WTC11 (cell line): ENCODE measurements at regions not wholly inside any gene's neighbourhood (a gene's known extent, or its start where the extent isn't known, plus 50 kb on each side); places are given as distances from the start of the nearest gene placed in this dataset.

Source experiments
- ATAC-seq: fragments of 200-7000 bp; cut with Tn5 transposase; 2 replicates; pipeline ENCODE4 v1.10.0; 2021; ENCODE audit warnings: mild to moderate bottlenecking, moderate library complexity
- CTCF ChIA-PET: fragments of 300-600 bp; sonication (Branson Sonifier 250); formaldehyde crosslinking; loops from one replicate; lab custom pipeline; 2021; ENCODE audit warnings: antibody characterized with exemption; lab: Charles Lee
- POLR2A ChIA-PET: fragments of 350-600 bp; sonication (Branson Sonifier 250); formaldehyde crosslinking; loops from one replicate; lab custom pipeline; 2021; ENCODE audit warnings: antibody characterized with exemption; lab: Charles Lee
- DNase-seq: peaks from one replicate; pipeline ENCODE4 v3.0.0; 2021; ENCODE audit warnings: low spot score
- H3K27ac Mint-ChIP-seq: 2 replicates; pipeline ENCODE4 v1.8.0; 2021; ENCODE audit warnings: mixed read lengths
- H3K27me3 Mint-ChIP-seq: 2 replicates; pipeline ENCODE4 v1.8.0; 2021; ENCODE audit warnings: low read depth, mild to moderate bottlenecking, moderate library complexity, mixed read lengths
- H3K36me3 Mint-ChIP-seq: 2 replicates; pipeline ENCODE4 v1.8.0; 2021; ENCODE audit warnings: mixed read lengths
- H3K4me1 Mint-ChIP-seq: 2 replicates; pipeline ENCODE4 v1.8.0; 2022; ENCODE audit warnings: mixed read lengths
- H3K4me3 Mint-ChIP-seq: 2 replicates; pipeline ENCODE4 v1.8.0; 2021; ENCODE audit warnings: mild to moderate bottlenecking, moderate library complexity, mixed read lengths
- H3K9me3 Mint-ChIP-seq: 2 replicates; pipeline ENCODE4 v1.8.0; 2021; ENCODE audit warnings: mixed read lengths
- CREM ChIP-seq: sonication (generic); formaldehyde crosslinking; IDR thresholded peaks from 2 replicates; pipeline ENCODE4 v1.8.1; 2022; ENCODE audit warnings: mild to moderate bottlenecking, missing genetic modification reagents, moderate library complexity
- ELF4 ChIP-seq: sonication (generic); formaldehyde crosslinking; IDR thresholded peaks from 2 replicates; pipeline ENCODE4 v1.8.1; 2022; ENCODE audit warnings: low read depth, mild to moderate bottlenecking, moderate library complexity, missing genetic modification reagents
- EMX1 ChIP-seq: fragments of 250-450 bp; sonication (Bioruptor Pico); IDR thresholded peaks from 2 replicates; pipeline ENCODE4 v1.8.0; 2021; ENCODE audit warnings: mild to moderate bottlenecking
- ETV6 ChIP-seq: sonication (generic); formaldehyde crosslinking; IDR thresholded peaks from 2 replicates; pipeline ENCODE4 v1.8.1; 2022; ENCODE audit warnings: mild to moderate bottlenecking, missing genetic modification reagents
- GRHL2 ChIP-seq: fragments of 250-450 bp; sonication (Bioruptor Pico); IDR thresholded peaks from 2 replicates; pipeline ENCODE4 v1.8.0; 2022; ENCODE audit warnings: mild to moderate bottlenecking, moderate library complexity; ENCODE audit not compliant: insufficient replicate concordance, severe bottlenecking
- HMGA2 ChIP-seq: fragments of 250-450 bp; sonication (Bioruptor Pico); IDR thresholded peaks from 2 replicates; pipeline ENCODE4 v1.4.0; 2021; ENCODE audit warnings: mild to moderate bottlenecking, moderate library complexity
- IRF2 ChIP-seq: sonication (generic); formaldehyde crosslinking; IDR thresholded peaks from 2 replicates; pipeline ENCODE4 v1.8.0; 2022; ENCODE audit warnings: low read depth, missing genetic modification reagents, borderline replicate concordance
- JUN ChIP-seq: sonication (generic); formaldehyde crosslinking; IDR thresholded peaks from 2 replicates; pipeline ENCODE4 v1.8.0; 2023; ENCODE audit warnings: mild to moderate bottlenecking, missing genetic modification reagents
- MXD4 ChIP-seq: fragments of 250-450 bp; sonication (Bioruptor Pico); IDR thresholded peaks from 2 replicates; pipeline ENCODE4 v1.8.0; 2021; ENCODE audit warnings: mild to moderate bottlenecking, moderate library complexity, borderline replicate concordance
- NR2C2 ChIP-seq: sonication (generic); formaldehyde crosslinking; IDR thresholded peaks from 2 replicates; pipeline ENCODE4 v1.8.0; 2022; ENCODE audit warnings: mild to moderate bottlenecking, missing genetic modification reagents
- RELA ChIP-seq: sonication (generic); formaldehyde crosslinking; IDR thresholded peaks from 2 replicates; pipeline ENCODE4 v1.8.1; 2022; ENCODE audit warnings: missing genetic modification reagents, mild to moderate bottlenecking, borderline replicate concordance
- SOX15 ChIP-seq: fragments of 250-450 bp; sonication (Bioruptor Pico); IDR thresholded peaks from 2 replicates; pipeline ENCODE4 v1.9.0; 2021; ENCODE audit warnings: mild to moderate bottlenecking
- SP1 ChIP-seq: sonication (generic); formaldehyde crosslinking; conservative IDR thresholded peaks from 2 replicates; pipeline ENCODE4 v1.8.1; 2022; ENCODE audit warnings: missing genetic modification reagents
- TCF7 ChIP-seq: sonication (generic); formaldehyde crosslinking; IDR thresholded peaks from 2 replicates; pipeline ENCODE4 v1.8.0; 2022; ENCODE audit warnings: mild to moderate bottlenecking, low read depth, missing genetic modification reagents, moderate library complexity
- TP53 ChIP-seq: sonication (generic); formaldehyde crosslinking; IDR thresholded peaks from 2 replicates; pipeline ENCODE4 v1.8.1; 2023; ENCODE audit warnings: mild to moderate bottlenecking, missing genetic modification reagents
- ZBTB21 ChIP-seq: sonication (generic); formaldehyde crosslinking; IDR thresholded peaks from 2 replicates; pipeline ENCODE4 v1.8.1; 2023; ENCODE audit warnings: mild to moderate bottlenecking, missing genetic modification reagents, borderline replicate concordance
- ZNF232 ChIP-seq: sonication (generic); formaldehyde crosslinking; IDR thresholded peaks from 2 replicates; pipeline ENCODE4 v1.8.0; 2022; ENCODE audit warnings: mild to moderate bottlenecking, missing genetic modification reagents
- ZNF263 ChIP-seq: sonication (generic); formaldehyde crosslinking; IDR thresholded peaks from 2 replicates; pipeline ENCODE4 v1.8.1; 2022; ENCODE audit warnings: low read depth, mild to moderate bottlenecking, moderate library complexity, missing genetic modification reagents
- ZNF423 ChIP-seq: fragments of 250-450 bp; sonication (Bioruptor Pico); IDR thresholded peaks from 2 replicates; pipeline ENCODE4 v2.1.2; 2022; ENCODE audit warnings: mild to moderate bottlenecking, moderate library complexity
- ZNF671 ChIP-seq: fragments of 250-450 bp; sonication (Bioruptor Pico); IDR thresholded peaks from 2 replicates; pipeline ENCODE4 v1.8.0; 2021; ENCODE audit warnings: mild to moderate bottlenecking
- TF ChIP-seq, protein P1 (sequence below): sonication (generic); formaldehyde crosslinking; IDR thresholded peaks from 2 replicates; pipeline ENCODE4 v1.8.1; 2022; ENCODE audit warnings: missing genetic modification reagents, borderline replicate concordance
- TF ChIP-seq, protein P2 (sequence below): sonication (generic); formaldehyde crosslinking; IDR thresholded peaks from 2 replicates; pipeline ENCODE4 v1.8.1; 2023; ENCODE audit warnings: mild to moderate bottlenecking, missing genetic modification reagents, moderate library complexity
- TF ChIP-seq, protein P3 (sequence below): sonication (generic); formaldehyde crosslinking; IDR thresholded peaks from 2 replicates; pipeline ENCODE4 v1.8.0; 2022; ENCODE audit warnings: mild to moderate bottlenecking, missing genetic modification reagents
- TF ChIP-seq, protein P4 (sequence below): sonication (generic); formaldehyde crosslinking; IDR thresholded peaks from 2 replicates; pipeline ENCODE4 v1.8.1; 2022; ENCODE audit warnings: mild to moderate bottlenecking, missing genetic modification reagents, moderate library complexity, borderline replicate concordance
- TF ChIP-seq, protein P5 (sequence below): fragments of 250-450 bp; sonication (Bioruptor Pico); IDR thresholded peaks from 2 replicates; pipeline ENCODE4 v1.9.0; 2021; ENCODE audit warnings: mild to moderate bottlenecking
- TF ChIP-seq, protein P6 (sequence below): sonication (generic); formaldehyde crosslinking; IDR thresholded peaks from 2 replicates; pipeline ENCODE4 v1.8.1; 2023; ENCODE audit warnings: mild to moderate bottlenecking, missing genetic modification reagents

DNA sequence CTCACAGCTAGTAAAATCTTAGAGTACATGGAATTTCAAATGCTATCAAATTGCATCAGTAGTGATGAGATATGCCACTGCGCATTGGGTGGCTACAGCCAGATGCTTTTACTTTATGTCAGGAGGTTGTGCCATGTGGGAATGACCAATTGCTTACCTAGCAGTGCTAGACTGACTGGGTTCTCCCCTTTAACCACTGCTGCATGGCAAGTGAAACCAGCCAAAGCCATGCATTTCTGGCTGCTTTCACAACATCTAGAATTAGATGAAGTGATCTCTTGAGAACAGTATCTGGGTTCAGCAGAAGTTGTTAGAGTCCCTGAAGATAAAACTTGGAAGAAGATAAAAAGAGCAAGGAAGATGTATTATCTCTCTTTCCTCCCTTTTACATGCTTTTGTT lies 1174.2 kb upstream of the CDH2 start (continued):
- TF ChIP-seq, protein P1, sequence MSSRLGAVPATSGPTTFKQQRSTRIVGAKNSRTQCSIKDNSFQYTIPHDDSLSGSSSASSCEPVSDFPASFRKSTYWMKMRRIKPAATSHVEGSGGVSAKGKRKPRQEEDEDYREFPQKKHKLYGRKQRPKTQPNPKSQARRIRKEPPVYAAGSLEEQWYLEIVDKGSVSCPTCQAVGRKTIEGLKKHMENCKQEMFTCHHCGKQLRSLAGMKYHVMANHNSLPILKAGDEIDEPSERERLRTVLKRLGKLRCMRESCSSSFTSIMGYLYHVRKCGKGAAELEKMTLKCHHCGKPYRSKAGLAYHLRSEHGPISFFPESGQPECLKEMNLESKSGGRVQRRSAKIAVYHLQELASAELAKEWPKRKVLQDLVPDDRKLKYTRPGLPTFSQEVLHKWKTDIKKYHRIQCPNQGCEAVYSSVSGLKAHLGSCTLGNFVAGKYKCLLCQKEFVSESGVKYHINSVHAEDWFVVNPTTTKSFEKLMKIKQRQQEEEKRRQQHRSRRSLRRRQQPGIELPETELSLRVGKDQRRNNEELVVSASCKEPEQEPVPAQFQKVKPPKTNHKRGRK (CRISPR knock-in tag) = no peak
- TF ChIP-seq SP1 (CRISPR knock-in tag) = no peak
- no peak for TF ChIP-seq NR2C2
- TF ChIP-seq EMX1 (CRISPR knock-in tag) = no peak
- TF ChIP-seq TP53 (CRISPR knock-in tag) = no peak
- TF ChIP-seq ZNF671 (CRISPR knock-in tag) = no peak
- no peak for TF ChIP-seq ZNF263
- no peak for TF ChIP-seq ZNF232 (CRISPR knock-in tag)
- TF ChIP-seq RELA (CRISPR knock-in tag) = no peak

DNA sequence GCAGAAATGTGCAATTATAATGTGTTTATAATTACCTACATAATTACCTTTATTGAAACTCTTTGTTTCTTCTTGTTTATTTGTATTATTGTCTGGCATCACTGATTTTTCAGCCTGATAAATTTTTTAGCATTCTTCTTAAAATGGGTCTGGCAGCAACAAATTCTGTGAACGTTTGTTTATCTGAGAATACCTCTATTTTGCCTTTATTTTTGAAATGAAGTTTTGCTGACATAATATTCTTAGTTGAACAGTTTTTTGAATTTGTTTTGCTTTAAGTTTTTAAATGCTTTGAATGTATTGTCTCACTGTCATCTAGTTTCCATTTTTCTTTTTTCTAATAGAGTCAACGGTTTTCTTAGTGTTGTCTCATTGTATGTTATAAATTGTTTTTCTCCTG lies 1152.0 kb upstream of the CDH2 start:
- Mint-ChIP-seq H3K4me1 (peaks cover 27% of the 10 kb centered on the region), H3K36me3 (peaks cover 16% of the 10 kb centered on the region), H3K27ac (no peak overlapping the region), H3K9me3 (peaks cover 26% of the 10 kb centered on the region), H3K27me3 (peaks cover 4% of the 10 kb centered on the region; the same call in 1 of the 2 replicates), H3K4me3 (no peak overlapping the region)
- DNase-seq (no peak), ATAC-seq (no peak)
- ChIA-PET POLR2A (no interaction called here), CTCF (no interaction called here)
- no peak for TF ChIP-seq ETV6
- TF ChIP-seq, protein P2, sequence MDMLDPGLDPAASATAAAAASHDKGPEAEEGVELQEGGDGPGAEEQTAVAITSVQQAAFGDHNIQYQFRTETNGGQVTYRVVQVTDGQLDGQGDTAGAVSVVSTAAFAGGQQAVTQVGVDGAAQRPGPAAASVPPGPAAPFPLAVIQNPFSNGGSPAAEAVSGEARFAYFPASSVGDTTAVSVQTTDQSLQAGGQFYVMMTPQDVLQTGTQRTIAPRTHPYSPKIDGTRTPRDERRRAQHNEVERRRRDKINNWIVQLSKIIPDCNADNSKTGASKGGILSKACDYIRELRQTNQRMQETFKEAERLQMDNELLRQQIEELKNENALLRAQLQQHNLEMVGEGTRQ = no peak
- no peak for TF ChIP-seq SOX15 (CRISPR knock-in tag)
- no peak for TF ChIP-seq JUN (CRISPR knock-in tag)
- TF ChIP-seq, protein P3, sequence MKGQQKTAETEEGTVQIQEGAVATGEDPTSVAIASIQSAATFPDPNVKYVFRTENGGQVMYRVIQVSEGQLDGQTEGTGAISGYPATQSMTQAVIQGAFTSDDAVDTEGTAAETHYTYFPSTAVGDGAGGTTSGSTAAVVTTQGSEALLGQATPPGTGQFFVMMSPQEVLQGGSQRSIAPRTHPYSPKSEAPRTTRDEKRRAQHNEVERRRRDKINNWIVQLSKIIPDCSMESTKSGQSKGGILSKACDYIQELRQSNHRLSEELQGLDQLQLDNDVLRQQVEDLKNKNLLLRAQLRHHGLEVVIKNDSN (CRISPR knock-in tag) = no peak
- no peak for TF ChIP-seq IRF2 (CRISPR knock-in tag)
- TF ChIP-seq MXD4 (CRISPR knock-in tag) = no peak
- TF ChIP-seq, protein P4, sequence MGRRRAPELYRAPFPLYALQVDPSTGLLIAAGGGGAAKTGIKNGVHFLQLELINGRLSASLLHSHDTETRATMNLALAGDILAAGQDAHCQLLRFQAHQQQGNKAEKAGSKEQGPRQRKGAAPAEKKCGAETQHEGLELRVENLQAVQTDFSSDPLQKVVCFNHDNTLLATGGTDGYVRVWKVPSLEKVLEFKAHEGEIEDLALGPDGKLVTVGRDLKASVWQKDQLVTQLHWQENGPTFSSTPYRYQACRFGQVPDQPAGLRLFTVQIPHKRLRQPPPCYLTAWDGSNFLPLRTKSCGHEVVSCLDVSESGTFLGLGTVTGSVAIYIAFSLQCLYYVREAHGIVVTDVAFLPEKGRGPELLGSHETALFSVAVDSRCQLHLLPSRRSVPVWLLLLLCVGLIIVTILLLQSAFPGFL (CRISPR knock-in tag) = no peak
- no peak for TF ChIP-seq TCF7
- TF ChIP-seq CREM (CRISPR knock-in tag) = no peak
- no peak for TF ChIP-seq ZNF423
- TF ChIP-seq HMGA2 = no peak
- TF ChIP-seq, protein P5, sequence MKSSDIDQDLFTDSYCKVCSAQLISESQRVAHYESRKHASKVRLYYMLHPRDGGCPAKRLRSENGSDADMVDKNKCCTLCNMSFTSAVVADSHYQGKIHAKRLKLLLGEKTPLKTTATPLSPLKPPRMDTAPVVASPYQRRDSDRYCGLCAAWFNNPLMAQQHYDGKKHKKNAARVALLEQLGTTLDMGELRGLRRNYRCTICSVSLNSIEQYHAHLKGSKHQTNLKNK = no peak
- no peak for TF ChIP-seq ELF4 (CRISPR knock-in tag)
- TF ChIP-seq, protein P6, sequence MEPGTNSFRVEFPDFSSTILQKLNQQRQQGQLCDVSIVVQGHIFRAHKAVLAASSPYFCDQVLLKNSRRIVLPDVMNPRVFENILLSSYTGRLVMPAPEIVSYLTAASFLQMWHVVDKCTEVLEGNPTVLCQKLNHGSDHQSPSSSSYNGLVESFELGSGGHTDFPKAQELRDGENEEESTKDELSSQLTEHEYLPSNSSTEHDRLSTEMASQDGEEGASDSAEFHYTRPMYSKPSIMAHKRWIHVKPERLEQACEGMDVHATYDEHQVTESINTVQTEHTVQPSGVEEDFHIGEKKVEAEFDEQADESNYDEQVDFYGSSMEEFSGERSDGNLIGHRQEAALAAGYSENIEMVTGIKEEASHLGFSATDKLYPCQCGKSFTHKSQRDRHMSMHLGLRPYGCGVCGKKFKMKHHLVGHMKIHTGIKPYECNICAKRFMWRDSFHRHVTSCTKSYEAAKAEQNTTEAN (CRISPR knock-in tag) = no peak
- TF ChIP-seq GRHL2 (CRISPR knock-in tag) = no peak
- TF ChIP-seq ZBTB21 (CRISPR knock-in tag) = no peak
